Activated T-cell treated with anti-CD3 and anti-CD28 coated beads for 48 hours (primary cell): ENCODE measurements at regions not wholly inside any gene's neighbourhood (a gene's known extent, or its start where the extent isn't known, plus 50 kb on each side); places are given as distances from the start of the nearest gene placed in this dataset.

Source experiments
- DNase-seq: peaks from one replicate; pipeline ENCODE4 v3.0.0-alpha.2; 2020; ENCODE audit warnings: low read depth

DNA sequence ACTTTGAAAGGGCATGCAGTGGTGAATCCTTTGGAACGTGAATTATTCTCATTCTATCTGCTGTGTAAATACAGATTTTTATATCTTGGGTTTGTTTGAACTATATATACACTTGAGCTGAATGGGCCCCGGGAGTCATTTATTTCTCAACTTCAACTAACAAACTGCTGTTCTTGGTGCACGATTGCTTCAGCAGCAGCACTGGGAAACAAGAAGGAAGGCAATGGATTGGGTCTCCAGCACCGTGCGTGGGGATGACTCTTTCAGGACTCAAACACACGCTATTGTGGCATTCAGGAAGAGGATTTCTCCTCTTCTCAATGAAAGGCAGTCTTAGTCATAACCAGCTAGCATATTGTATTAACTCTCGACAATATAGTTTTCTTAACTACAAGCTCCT lies 226.0 kb upstream of the NFE2L3 start:
- DNase-seq, result no peak

DNA sequence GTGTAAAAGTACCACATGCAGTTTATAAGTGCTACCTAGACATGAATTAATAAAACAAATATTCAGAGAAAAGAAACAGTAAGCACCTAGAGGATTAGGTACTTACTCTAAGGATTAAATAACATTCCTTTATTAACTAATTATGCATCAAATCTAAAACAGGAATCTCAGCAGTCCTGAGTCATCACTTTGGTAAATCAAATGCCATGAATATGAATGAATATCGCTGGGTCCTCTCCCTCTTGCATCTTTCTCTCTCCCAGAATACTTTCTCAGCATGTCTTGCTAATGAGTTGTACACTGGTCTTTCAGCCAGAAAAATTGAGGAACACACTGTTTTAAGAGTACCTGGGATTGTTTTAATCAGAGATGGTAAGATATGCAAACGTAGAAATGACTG lies 225.5 kb upstream of the NFE2L3 start:
- DNase-seq, result no peak

DNA sequence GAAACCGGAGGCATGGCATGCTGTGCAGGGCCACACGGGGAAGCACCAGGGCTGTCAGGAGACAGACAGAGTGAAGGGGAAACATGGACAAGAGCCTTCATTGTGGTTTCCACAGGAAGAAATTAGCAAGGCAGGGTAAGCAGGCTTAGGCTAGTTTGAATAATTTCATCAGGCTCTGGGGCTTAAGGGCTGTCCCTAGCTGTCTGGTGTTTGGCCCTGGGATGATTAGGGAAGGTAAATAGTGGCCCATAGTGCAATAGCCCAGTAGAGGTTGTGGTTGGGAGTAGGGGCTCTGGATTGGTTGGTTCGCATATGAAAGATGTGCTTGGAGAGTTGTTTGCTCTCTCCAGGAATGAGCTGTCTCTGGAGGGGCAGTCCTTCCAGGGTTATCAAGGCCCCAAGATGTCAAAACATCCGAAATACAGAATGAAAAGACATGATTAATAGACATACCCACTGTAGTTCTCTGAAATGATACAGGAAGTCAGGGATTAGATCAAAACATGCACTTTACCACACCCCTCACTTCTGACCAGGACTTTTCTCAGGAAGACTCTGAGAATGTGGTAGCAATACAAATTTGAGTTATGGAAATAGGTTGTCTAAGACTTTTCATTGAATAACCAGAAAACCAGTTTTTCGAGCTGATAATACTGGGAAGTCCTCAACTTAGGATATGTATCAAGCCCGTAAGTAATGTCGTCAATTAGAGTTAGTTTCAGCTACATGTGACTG lies 224.9 kb upstream of the NFE2L3 start:
- no peak for DNase-seq

DNA sequence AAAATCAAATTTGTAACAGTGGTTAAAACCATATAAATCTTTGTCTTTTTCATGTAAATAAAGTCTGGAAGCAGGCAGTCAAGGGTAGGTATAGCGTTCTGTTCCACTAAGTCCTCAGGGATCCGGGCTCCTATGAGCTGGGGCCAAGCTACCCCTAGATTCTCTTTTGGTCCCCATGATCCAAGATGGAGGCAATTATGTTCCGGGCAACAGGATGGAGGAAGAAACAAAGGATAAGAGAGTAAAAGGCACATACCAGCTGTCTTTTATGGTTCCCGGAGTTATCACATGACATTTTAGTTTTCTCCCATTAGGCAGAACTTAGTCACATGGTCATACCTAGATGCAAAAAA lies 224.4 kb upstream of the NFE2L3 start:
- DNase-seq, result no peak

DNA sequence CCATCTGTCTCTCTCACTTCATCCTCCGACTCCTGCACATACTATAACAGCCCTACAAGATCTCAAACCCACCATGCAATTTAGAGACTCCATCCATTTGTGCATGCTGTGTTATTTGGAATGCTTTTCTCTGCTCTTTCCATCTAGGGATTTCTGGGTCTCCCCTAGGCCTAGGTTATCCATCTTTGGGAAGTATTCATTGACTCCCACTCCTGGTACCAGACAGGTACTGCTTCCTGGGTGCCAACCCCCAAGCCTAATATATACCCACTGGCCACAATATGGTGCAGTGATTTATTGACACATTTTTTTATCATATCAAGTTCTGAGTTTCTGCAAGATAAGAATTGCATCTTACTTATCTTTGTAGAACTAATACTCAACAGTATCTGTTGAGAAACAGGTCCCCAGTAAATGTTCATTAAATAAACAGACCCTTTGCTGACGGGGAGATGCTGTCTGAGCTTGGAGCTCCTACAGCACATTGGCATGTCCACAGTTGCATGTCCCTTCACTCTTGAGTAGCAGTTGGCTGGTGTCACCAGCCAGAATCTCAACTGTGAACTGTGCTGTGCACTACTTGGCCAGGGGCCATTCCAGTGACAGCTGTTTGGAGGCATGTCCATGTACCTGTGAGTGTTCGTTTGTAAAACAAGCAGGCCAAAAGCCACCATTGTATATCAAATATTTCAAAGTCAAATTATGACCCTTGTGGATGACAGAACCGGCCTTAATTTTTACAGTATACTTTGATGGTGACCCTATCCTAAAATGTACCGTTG lies 223.3 kb upstream of the NFE2L3 start:
- no peak for DNase-seq

DNA sequence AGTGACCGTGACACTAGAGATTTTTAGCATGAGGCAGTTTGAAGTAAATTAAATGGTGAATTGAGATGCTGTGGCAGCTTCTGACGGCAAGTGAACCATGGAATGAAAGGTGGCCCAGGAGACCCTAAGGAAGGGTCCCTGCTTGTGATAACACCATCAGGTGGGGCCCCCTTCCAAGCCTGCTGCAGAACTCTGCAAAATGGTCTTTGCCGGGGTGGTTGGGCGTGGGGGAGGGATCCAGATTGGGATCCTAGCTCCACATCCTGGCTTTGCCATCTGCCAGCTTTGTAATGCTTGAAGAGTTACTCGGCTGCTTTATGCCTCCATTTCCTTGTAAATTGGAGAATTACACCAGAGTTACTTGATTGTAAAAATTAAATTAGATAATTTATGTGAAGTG lies 222.6 kb upstream of the NFE2L3 start:
- DNase-seq, result no peak

DNA sequence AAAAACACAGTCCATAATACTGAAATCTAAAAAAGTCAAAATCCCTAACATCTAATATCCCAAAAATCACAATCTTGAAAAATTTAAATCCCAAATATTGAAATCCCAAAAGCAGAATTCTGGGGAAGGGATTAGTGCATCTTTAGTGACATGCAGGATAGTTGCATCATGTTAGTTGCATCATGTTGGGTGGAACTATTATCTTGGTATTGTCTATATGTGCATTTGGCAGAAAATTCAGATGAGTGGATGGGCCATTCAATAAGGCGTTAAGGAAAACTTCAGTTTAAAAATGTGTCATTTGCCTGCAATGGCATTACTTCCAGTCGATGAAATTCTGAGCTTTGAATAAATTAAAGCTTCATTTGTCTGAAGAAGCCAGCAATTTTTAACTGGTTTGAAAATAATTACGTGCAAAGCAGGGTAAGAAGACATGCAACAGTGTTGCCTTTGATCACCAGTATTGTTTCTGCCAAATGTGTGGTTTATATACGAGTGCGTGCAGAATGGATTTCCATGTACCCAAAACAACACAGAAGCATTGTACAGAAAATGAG lies 221.4 kb upstream of the NFE2L3 start:
- DNase-seq, result no peak

DNA sequence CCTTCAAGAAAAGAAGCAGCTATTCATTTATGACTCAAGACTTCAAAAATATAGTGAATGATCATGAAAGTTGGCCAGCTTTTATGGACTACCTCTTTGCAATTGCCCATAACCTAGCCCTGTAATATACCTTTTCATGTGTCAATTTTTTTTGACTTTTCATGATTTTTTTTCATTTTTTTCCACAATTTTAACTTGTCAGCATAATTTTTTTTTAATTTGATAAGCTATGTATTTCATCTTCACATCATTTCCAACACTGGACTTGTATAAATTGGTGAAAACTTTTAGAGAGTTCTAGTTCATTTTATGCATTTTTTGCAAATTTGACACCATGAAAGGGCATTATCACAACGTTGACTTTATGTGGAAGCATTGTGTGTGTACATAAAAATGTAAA lies 220.8 kb upstream of the NFE2L3 start:
- no peak for DNase-seq

DNA sequence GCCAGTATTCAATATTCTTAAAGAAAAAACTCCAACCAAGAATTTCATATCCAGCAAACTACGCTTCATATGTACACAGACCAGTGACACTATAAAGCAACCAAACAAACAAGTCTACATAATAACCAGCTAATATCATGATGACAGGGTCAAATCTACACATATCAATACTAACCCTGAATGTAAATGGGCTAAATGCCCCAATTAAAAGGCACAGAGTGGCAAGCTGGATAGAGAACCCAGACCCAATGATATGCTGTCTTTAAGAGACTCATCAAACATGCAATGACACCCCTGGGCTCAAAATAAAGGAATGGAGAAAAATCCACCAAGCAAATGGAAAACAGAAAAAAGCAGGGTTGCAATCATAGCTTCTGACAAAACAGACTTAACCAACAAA lies 218.1 kb upstream of the NFE2L3 start:
- no peak for DNase-seq

DNA sequence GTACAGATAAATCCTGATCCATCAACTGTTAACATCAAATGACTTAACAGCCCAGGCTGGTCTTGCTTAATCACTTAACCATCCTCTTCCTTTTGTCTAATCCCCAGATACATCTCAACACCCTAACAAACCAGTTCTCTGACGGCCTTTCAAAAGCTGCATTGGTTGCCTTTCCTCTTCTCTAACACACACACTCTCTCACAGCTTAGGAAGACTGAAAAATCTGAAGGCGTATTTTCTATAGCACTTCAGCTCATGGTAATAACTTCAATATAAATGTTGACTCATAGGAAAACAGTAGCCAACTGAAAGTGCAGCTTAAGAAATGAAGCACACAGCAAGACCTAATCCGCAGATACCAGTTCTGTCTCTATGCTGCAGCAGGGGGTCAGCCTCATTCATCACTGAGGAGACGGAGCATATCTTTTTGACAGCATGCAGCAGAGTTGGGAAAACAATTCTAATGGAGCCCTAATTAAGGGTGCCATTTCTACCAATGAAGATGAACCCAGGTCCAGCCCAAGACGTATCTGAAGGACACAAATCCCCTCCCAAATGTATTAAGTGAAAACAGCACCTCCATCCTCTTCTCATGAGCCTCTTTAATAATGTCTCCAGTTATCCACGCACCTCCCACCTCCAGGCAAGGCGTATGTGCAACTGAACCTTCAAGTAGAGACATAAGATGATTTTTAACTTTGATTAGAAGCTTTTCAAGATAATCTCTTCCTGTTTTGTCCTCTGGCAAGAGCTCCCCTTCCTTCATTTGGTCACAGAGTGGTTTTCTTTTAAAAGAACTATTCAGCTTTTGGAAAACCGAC lies 211.7 kb upstream of the NFE2L3 start:
- DNase-seq, result no peak

DNA sequence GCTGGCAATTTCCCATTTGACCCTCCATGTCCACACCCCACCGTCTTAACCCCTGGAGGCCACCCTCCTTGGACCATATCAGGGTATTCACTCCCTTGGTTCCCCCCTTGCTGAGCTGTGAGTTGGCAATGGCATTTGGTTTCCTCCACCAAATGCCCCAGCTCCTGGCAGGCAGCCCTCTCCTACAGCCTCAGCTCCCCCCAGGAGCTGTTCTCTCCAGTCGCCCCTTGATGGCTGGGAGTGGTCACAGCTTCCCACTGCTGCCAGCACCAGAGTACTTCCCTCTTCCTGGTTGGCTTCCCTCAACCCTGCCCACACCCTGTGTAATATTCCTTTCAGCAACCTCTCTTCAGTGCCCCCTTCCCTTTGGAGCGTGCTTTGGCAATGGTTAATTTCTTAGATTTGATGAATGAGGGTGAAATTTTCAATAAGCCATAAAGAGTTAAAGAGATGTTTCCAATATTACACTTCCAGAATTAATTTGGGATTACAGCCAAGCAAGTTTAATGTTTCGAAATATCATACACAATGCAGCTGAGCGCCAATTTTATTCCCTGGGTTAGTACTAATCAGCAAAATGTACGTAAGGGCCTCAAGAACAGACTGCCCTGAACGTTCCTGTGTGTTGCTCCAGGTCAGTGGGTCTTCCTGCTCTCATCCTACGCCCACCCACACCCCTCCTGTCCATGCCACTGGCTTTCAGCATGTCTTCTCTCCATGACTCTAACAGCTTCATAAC lies 207.1 kb upstream of the NFE2L3 start:
- no peak for DNase-seq

DNA sequence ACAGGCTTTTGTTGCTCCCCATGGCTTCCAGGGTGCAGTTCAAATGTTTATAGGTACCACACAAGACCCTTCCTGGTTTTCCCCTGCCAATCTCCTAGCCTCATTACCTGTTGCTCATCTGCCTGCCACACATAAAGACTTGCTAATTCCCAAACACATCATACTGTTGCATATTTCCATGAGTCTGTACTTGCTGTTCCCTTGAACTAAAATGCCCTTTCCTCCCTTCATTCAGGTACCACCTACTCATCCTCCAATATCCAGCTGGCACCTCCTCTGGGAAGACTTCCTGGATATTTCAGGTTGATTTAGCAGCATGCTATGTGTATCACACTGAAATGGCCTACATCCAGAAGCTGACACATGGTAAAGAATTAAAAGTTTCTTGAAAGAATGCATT lies 206.4 kb upstream of the NFE2L3 start:
- no peak for DNase-seq

DNA sequence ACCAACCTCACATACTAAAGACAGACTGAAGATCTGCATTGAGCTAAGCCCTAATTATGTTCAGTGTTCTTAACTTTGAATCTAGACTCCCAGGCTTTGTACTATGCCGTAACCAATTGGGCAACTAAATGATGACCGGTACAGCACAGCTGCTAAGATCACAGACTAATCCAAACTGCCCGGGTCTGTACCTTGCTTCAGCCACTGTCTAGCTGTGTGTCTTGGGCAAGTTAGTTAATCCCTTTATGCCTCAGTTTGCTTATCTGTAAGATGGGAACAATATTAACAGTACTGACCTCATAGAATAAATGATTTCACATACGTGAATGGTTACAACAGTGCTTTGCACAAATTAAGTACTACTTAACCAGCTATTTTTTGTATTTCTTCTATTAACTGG lies 205.8 kb upstream of the NFE2L3 start:
- DNase-seq, result no peak

DNA sequence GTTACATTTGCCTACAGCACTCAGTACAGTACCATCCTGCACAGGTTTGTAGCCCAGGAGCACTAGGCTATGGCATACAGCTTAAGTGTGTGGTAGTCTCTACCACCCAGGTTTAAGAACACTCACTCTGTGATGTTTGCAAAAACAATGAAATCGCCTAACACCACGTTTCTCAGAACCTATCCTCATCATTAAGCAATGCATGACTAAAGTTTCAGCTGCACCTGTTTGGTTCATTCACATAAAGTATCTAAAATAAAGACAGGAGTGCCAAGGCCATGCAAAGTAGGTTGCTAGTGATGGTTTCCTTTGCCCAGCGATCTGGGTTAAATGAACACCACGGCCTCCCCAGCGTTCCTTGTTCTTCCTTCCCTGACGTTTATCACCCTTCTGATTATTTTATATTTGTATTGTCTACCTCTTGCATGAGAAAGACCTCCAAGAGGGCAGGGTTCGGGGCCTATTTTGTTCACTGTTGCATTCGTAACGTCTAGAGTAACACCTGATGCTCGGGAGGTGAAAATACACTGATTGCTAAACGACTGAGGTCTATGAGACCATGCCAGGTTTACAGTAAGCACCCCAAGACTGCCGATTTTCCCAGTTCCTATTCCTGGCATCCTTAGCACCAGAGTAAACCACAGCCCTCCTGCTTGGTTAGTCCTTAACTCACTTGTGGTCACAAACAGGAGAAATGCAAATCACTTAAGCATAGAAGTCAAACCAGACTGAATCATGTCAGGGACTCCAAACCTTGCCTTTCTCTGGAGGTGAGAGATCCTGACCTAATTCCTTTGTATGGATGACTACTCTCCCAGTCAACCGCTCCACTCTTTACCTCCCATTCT lies 204.1 kb upstream of the NFE2L3 start:
- DNase-seq, result no peak

DNA sequence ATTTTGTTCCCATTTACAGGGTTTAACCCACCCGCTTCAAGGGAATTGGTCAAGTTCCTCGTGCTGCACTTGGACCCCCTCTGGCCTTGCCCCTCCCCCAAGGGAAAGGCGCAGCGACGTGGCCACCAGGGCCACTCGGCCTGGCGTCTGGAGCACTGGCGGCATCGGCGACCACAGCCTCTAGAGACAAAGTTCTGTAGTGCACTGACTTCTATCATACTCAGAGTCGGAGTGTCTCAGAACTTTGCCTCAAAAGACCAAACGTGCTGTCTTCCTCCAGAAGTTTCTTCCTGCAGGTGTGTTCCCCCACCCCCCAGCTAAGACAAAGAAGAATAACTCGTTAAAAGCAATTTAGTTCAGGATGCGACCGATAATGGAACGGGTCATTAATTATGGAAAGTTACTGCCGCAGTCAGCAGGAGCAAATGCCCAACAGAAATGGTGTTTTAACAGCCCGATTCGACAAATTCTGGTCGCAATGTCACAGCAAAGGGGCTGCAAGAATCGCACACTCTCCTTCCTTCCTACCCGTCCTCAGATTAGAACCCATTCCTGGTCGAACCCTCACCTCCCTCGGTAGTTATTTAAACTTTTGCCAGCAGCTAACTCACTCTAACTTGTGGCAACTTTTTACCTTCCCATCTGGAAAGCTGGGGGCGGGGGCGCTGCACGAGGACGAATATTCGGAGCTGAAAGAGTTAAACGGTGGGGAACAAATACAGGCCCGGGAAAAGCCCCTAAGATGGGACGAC lies 202.1 kb upstream of the NFE2L3 start:
- DNase-seq, result no peak

DNA sequence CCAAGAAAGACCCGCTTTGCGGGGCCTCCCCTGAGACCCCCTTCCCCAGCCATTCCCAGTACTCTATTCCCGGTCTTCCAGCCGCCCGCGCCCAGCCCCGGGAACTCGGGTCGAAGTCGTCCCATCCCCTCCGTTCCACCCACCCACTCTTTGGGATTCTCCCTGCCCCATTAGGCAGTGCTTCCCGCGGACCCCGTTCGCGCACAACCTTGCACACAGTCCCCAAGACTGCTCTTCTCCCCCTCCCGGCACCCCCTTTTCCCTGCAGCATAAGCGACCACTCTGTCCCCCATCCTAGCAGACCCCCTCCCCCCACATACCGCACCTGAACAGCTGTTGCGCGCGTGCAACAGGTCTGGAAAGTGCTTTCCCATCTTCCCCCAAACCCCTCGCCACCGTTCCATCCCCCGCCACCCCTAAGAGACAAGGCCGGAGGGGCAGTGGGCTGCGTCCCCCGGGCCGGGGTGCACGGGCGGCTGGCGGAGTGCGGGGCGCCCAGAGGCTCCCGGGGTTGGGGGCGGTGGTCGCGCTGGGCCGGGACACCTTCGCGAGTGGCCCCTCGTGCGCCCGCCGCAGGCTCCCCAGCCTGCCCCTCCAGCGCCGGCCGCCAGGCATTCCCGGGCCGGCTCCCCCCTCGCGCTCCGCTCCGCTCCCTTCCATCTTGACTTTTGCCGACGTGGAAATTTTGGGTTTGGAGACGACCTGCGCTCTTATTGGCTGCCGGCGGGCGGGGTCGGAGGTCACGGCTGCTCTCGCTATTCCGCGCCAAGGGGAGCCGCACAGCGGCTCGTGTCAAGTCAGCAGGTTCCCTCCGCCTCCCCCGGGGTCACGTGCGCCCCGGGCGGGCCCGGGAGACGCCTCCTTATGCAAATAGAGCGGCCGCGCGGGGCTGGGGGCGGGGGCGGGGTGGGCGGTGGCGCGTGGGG lies 201.2 kb upstream of the NFE2L3 start:
- DNase-seq, result peak; percentile 76

DNA sequence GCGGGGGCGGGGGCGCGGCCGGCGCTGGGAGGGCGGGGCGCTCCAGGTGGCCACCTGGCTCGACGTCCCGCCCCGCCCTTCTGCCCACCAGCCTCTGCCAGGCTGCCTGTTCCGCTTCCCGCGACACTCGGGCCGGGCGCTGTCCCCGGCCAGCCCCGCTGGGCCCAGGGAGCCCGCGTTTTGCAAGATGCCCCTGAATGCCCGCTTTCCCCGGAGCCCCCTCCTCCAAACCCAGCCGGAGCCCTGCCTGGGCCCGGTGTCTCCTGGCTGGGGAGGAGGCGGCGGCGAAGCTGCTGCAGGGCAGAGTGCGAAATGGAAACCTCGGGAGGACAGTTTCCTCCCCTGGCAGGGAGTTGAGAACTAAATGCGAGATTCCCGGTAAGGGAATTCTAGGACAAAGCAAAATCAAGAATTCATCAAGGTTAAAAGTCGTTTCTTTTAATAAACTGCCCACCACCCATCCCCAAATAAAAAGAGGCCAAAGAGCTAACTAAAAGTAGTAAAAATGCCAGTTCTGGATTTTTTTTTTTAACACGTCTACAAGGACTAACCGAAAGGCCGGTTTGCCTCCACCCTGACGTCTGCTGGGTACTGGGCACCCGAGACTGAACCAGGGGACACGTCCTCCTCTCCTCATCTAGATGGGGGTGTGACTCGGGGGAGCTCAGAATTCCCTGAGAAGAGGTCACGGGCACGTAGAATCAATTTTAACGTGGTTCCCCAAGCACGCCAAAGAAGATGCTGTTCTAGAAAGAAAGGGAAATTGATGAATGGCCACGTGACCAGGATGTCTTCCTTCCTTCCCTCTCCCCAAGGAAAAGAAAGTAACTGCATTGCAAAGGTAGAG lies 200.4 kb upstream of the NFE2L3 start:
- no peak for DNase-seq
